HG03108 (cell line): ENCODE measurements at regions not wholly inside any gene's neighbourhood (a gene's known extent, or its start where the extent isn't known, plus 50 kb on each side); places are given as distances from the start of the nearest gene placed in this dataset.

Experiments used
- ATAC-seq: cut with Tn5 transposase; IDR thresholded peaks from one replicate; pipeline ENCODE4 v1.9.1; 2021; ENCODE audit warnings: moderate library complexity; ENCODE audit not compliant: unreplicated experiment

GRCh38 chr18:78768656-78769501 is 210.7 kb upstream of the SALL3 start:
- ATAC-seq = no peak

- ATAC-seq = no peak
Measured at GRCh38 chr18:78769502-78770105, 210.0 kb upstream of the SALL3 start.

GRCh38 chr18:78770139-78770822 is 209.3 kb upstream of the SALL3 start:
- no peak for ATAC-seq

DNA sequence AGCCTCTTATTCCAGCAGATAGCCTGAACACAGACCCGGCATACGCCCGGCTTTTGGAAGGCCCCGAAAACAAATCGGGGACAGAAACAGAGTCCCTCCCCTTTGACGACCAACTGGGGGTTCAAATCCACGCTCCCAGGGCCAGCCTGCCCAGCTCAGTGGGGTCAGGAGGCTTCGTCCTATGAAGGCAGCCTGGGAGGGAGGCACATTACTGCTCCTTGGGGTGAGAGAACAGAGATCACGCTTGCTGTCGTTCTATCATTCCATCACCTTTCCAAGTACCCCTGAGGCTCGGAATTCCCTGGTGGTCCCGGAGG is 208.8 kb upstream of the SALL3 start:
- no peak for ATAC-seq

DNA sequence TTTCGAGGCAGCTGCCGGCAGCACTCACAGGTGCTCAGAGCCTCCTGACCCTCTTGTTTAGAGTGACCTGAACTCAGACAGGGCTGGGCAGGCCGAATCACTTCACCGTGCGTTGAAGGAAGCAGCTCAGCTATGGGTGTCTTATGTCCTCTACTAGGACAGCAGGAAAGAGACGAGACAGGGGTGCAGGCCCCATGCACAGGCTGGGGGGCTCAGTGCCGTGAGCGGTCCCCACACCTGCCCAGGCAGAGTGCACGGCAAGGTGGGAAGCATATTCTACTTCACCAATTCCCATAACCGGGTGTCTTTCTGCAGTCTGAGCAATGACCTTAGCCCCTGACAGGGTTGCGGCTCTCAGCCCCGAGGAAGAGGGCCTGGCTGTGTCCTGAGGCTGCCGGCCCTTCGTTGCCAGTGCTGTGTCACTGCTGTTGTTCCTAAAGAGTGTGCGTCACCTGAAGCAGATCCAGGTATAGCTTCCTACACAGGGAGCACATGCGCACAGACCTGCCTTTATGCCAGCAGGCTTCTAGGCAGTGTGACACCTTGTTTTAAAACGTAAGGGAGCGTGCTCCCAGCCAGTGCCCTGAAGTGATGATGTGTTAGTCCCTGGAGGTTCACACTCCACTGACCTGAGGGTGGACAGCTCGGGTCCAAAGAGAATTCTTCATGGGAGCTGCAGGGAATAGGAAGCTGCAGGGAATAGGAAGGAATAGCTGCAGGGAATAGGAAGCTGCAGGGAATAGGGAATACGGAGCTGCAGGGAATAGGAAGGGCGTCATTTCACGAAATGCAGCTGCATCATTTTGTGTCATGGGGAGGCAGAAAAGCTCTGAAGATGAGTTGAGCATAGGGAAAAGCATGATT is 207.9 kb upstream of the SALL3 start:
- ATAC-seq = no peak

DNA sequence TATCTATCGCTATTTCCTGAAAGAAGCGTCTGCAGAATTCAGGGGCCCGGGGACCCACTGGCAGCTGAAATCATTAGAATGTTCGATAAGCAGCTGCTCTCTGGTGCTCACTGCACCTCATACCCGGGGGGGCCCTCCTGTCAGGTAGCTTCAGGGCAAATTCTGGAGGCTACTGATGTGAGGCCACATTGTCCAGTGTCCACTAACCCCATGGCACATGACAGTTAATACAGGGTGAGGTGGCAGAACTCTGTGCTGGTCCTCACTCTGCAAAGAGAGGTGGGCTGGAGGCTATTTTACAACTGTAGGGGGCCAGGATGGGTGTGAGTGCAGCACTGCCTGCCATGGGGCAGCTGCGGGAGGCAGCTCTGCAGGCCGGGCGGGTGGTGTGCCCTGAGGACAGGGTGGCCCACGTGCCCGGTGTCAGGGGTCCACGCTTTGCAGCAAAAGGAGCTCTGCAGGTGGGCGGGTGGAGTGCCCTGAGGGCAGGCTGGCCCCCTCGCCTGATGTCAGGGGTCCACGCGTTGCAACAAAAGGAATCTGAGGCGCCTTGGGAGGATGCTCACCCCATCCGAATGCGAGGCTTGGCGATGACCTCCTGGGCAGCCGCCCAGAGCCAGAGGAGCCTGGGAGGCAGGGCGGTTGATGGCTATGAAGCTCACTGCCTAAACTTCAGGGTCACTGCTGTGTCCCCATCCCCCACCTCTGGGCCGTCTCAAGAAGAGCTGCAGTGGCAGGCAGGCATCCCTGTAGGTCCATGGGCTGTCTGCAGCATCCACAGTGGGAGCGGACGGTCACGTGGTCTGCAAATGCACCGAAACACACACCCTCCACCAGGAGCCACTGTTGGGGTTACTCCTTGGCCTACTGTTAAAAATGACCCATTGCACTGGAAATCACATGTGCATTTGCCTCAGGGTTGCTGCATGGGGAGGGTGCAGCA is 207.0 kb upstream of the SALL3 start:
- ATAC-seq = no peak

- no peak for ATAC-seq
Measured at GRCh38 chr18:78773303-78773755, 206.3 kb upstream of the SALL3 start.

GRCh38 chr18:78773819-78774218 is 205.8 kb upstream of the SALL3 start:
- no peak for ATAC-seq

DNA sequence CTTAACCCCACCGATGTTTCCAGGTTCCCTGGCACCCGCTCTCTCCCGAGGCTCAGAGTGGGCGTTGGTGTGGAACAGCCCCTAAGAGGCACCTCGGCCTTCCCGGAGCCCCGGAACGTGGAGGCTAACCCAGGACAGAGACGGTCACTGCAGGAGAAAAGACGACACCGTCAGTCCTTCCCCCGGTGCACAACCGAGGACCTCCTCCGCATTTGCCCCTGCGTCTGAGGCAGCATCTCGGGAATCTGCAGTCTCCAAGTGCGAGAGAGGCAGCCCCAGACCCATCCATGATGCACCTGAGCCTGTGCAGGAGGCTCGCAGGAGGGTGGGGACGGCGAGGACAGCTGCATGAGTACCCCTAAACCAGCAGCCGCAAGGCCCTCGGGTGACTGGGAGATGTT is 204.9 kb upstream of the SALL3 start:
- ATAC-seq = no peak

GRCh38 chr18:78776151-78776550 is 203.5 kb upstream of the SALL3 start:
- no peak for ATAC-seq

DNA sequence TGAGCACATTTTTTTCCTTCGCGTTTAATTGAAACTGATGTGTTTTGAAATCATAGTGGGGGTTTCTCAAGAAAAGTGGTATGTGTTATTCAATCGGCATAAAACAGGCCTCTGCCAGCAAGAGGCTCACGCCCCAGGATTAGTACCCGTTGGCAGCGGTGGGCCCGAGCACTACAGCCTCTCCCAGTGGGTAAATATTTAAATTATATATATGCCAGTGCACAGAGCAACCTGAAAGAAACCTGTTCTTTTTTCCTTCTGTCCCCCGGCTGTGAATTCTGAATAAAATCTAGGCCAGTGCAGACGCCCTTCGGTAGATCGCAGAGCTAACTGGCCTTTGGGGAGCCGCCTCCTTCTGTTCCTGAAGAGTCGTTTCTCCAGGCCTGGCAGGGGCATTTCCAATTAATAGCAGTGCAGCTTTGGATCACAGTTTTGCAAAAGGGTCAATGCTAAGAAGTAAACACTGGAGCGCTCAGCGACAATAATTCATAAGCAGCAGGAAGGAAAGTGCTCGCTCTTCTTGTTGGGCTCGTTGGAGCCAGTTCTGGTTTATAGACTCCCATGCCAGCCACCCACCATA is 202.8 kb upstream of the SALL3 start:
- ATAC-seq = no peak

DNA sequence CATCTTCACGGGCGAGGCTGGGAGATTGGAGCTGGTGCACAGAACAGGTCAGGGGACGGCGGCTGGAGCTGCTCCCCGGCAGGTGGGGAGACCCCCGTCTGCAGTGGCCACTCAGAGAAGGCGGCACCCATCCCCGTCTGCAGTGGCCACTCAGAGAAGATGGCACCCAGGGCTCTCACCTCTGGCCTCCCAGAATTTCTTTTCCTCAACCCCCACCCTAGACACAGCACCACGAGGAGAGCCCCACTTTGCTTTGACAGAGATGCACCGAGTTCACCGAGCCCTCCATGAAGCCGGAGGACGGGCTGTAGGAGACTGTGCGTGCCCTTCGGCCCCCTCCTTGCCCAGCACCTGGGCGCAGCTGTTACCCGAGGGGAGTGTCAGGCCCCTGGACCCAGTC is 201.6 kb upstream of the SALL3 start:
- no peak for ATAC-seq

DNA sequence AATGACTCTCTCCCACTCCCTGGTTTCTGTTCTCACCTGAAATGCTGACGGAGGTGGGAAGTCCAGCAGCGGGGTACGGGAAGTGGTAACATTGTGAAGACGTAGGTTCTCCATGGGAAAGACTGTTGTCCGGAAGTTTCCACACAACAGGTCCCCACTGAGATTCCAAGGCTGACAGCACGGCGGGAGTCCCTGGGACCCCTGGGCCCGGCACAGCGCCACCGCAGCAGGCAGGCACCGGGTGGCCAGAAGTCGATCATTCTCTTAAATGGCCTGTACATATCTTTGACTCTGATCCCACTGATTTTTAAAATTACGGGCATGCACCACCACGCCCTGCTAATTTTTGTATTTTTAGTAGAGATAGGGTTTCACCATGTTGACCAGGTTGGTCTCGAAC is 201.0 kb upstream of the SALL3 start:
- no peak for ATAC-seq

DNA sequence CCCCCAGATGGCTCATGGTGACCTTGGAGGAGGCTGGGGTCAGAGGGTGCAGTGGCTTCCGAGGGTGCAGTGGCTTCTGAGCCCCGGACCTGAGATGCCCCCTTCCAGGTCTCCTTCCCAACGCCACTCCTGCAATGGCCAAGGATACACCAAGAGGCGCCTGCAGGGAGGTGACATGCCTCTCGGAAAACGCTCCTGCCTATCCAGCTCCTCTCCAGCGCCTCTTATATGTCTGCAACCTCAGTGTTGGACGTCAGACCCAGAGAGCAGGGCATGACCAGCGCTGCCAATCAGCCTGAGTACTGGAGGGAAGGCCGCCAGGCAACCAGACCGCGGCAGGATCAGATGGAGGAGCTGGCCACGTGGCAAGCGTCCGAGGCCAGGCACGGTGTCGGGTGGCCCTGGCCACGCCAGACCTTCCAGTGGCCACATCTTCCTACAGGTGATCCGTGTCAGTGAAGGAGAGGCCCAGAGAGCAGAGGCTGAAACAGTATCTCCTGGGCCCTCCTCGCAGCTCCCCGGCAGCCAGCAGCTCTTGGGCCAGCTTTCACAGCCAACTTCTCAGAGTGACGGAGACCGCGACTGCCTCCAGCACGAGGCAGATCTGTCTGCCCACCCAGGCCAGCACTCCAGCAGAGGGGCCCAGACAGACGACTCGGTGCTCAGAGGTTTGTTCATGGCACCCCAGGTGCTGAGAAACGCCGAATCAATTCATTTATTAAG is 199.5 kb upstream of the SALL3 start:
- no peak for ATAC-seq

- no peak for ATAC-seq
Measured at GRCh38 chr18:78780719-78781600, 198.7 kb upstream of the SALL3 start.

DNA sequence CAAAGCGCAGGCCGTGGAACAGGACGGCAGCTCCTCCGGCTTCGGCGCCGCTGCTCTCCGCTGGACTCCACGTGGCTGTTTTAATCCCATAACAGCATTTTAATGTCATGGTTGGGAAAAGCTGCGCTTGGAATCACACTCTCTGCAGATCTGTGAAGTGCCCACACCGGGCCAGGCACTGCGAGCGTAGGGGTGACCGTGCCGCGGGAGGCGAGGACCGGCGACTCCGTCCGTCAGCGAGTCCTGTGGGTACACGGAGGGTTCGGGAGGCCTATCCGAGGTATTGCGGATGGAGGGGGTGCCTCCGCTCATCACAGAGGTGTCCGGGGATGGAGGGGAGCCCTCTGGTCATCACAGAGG is 198.0 kb upstream of the SALL3 start:
- ATAC-seq = no peak

DNA sequence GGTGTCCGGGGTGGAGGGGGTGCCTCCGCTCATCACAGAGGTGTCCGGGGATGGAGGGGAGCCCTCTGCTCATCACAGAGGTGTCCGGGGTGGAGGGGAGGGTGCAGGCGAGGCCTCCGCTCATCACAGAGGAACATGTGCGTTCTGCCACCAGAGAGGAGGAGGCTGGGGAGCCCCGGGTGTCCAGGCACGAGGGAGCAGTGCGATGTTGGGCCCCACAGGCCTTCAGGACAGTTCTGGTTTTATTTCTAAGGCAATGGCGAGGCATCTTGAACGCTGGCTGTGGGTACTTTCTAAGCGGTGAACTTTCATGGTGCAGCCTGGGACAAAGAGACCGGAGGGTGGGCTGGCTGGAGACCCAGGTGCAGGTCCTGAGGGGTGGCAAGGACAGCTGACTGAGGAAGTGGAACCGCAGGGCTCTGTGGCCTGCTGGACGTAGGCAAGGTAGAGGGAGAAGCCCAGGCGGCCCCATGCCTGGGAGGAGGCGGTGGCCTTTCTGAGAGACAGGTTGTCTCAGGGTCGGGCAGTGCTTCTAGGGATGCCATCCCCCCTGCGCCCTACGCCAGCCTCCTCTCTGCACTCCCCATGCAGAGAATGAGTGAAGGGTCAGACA is 196.6 kb upstream of the SALL3 start:
- ATAC-seq = no peak

DNA sequence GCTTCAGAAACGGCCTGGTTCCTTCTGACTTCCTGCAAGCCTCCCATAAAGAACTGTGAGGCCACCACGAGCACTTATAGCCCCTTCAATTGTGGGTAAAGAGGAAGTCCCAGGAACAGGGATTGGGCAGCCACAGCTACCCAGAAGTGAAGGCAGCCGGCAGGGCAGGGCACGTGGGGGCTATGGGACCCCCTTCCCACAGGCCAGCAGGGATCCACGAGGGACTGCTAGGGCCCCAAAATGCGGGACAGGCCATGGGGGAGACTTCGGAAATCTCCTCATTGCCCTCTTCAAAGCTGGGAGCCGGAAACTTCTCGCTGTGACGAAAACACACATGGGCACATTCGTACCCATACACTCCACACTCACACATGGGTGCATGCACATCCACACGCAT is 196.1 kb upstream of the SALL3 start:
- no peak for ATAC-seq
